Activated T-cell treated with anti-CD3 and anti-CD28 coated beads, Interleukin-2, amount 50 U/mL, for 24 hours (primary cell): ENCODE measurements at regions not wholly inside any gene's neighbourhood (a gene's known extent, or its start where the extent isn't known, plus 50 kb on each side); places are given as distances from the start of the nearest gene placed in this dataset.
"Not testable (repeated sequence)": the region's sequence is repeated elsewhere in the genome, so short reads cannot be mapped to it uniquely, and the experiment has no call there.

ENCODE experiments used
- DNase-seq: peaks from one replicate; pipeline ENCODE4 v3.0.0-alpha.2; 2020
- H3K27ac Mint-ChIP-seq: 2 replicates; pipeline ENCODE4 v1.8.0; 2020; ENCODE audit warnings: mild to moderate bottlenecking, mixed read lengths
- H3K27me3 Mint-ChIP-seq: 2 replicates; pipeline ENCODE4 v1.8.0; 2020; ENCODE audit warnings: mixed read lengths
- H3K36me3 Mint-ChIP-seq: 2 replicates; pipeline ENCODE4 v1.8.0; 2020; ENCODE audit warnings: low read depth, mixed read lengths
- H3K4me1 Mint-ChIP-seq: 2 replicates; pipeline ENCODE4 v1.8.0; 2020; ENCODE audit warnings: low read depth, mixed read lengths
- H3K4me3 Mint-ChIP-seq: 2 replicates; pipeline ENCODE4 v1.8.0; 2020; ENCODE audit warnings: mild to moderate bottlenecking, moderate library complexity, mixed read lengths
- H3K9me3 Mint-ChIP-seq: 2 replicates; pipeline ENCODE4 v1.8.0; 2020; ENCODE audit warnings: mixed read lengths

DNA sequence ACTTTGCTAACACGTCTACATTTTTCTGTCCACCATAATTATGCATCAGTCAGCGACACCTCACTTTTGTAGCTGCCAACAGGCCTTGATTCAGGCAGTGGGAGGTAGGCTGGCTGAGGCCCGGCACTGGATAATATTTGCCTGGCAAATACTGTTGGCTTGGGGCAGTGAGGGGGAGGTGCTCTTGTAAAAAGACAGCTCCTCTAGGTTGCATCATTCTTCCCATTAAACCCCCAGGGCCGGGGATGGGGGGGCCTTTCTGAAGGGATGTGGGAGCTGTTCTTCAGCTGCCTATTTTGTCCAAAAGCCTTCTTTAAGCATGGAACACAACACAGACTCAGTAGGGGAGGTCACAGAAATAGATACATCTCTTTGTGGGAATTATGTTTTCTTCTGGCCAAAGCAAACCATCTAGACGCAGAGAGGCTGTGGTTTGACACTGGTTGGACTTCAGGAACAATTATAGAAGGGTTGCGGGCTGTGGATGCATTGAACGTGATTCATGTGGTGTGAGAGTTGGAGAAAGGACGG, 338.3 kb upstream of the NT5E start:
- DNase-seq = no peak
- Mint-ChIP-seq H3K36me3 (no peaks in the 10 kb centered on the region), H3K27ac (no peak overlapping the region), H3K4me1 (no peaks in the 10 kb centered on the region), H3K9me3 (no peaks in the 10 kb centered on the region), H3K27me3 (peaks cover 2% of the 10 kb centered on the region), H3K4me3 (no peak overlapping the region)

DNA sequence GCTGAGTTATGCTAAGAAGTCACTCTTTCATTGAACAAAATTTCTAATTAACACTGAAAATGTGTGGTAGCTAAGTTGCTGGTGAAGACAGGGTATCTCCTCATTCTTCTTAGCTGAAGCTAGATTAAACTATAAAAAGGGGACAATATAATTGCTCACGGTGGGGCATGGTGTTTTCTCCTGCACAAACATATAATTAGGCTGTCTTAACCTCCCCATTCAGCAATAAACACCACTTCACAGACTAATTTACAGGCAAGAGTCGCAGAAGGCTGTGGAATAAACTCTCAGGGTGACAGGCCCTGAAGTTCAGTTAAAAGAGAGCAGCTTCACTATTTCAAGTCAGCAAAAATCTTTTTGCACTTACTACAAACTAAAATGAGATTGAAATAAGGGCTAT, 338.9 kb upstream of the NT5E start:
- no peaks in the 10 kb centered on the region for H3K36me3 Mint-ChIP-seq
- H3K4me3 Mint-ChIP-seq = no peak overlapping the region
- peaks cover 2% of the 10 kb centered on the region for H3K27me3 Mint-ChIP-seq
- H3K4me1 Mint-ChIP-seq = no peaks in the 10 kb centered on the region
- DNase-seq = no peak
- H3K27ac Mint-ChIP-seq = no peak overlapping the region
- no peaks in the 10 kb centered on the region for H3K9me3 Mint-ChIP-seq

DNA sequence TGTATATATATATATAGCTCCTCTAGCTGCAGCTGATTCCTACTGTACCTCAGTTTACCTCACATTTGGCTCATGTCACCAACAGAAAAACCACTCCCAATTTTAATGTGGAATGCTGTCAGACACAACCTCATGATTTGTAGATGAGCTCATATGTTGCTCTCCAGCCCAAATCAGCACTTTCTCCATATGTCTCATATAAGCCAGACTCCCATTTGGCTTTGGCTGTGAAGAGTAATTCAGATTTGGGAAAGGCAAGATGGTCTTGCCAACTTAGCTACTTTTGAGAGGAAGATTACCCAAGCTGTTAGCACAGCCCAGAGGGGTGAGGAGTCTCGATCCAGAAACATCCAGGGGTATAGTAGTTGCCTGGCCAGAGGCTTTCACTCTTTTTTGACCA, 342.2 kb upstream of the NT5E start:
- no peak overlapping the region for H3K4me3 Mint-ChIP-seq
- H3K27ac Mint-ChIP-seq = no peak overlapping the region
- no peaks in the 10 kb centered on the region for H3K4me1 Mint-ChIP-seq
- no peaks in the 10 kb centered on the region for H3K36me3 Mint-ChIP-seq
- no peak for DNase-seq
- peaks cover 2% of the 10 kb centered on the region for H3K27me3 Mint-ChIP-seq
- peaks cover 5% of the 10 kb centered on the region for H3K9me3 Mint-ChIP-seq

DNA sequence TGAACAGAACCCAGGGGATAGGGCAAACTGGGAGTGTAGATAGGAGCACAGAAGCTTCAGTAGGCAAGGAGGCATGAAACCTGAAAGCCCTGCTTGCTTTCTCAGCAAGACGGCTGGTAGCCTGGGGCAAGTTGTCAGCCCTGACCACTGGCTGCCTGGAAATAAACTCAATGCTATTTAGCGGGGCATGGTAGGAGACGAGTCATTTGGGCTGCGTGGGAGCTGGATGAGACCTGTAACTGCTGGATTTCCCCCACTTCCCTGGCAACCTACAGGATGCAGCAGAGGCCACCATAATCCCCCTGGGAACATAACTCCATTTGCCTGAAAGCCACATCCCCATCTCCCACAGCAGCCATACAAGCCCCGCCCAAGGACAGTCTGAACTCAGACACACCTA, 332.6 kb upstream of the TBX18 start:
- no peak for DNase-seq
- H3K27me3 Mint-ChIP-seq = no peaks in the 10 kb centered on the region
- H3K27ac Mint-ChIP-seq = no peak overlapping the region
- H3K4me1 Mint-ChIP-seq = no peaks in the 10 kb centered on the region
- no peaks in the 10 kb centered on the region for H3K36me3 Mint-ChIP-seq
- H3K9me3 Mint-ChIP-seq = peaks cover 31% of the 10 kb centered on the region
- H3K4me3 Mint-ChIP-seq = no peak overlapping the region

DNA sequence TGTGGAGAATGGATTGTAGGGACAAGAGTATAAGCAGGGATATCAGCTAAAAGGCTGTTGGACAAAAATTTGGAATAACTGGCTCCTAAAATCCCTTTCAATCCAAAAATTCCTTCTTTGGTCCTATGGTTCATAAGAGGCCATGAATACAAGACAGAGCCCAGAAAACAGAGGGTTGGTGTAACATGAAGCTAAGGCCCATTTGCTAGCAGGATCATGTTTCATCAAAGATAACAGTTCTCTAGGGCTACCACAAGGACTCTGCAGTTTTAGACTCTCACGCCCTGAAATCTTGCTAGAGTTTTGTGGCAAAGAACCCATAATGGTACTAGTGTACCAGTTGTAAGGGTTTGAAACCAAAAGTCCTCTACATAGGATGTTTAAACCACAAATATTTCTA, 327.8 kb upstream of the TBX18 start:
- Mint-ChIP-seq H3K36me3 (no peaks in the 10 kb centered on the region), H3K4me3 (no peak overlapping the region), H3K27me3 (no peaks in the 10 kb centered on the region), H3K9me3 (peaks cover 8% of the 10 kb centered on the region), H3K27ac (no peak overlapping the region), H3K4me1 (no peaks in the 10 kb centered on the region)
- no peak for DNase-seq

DNA sequence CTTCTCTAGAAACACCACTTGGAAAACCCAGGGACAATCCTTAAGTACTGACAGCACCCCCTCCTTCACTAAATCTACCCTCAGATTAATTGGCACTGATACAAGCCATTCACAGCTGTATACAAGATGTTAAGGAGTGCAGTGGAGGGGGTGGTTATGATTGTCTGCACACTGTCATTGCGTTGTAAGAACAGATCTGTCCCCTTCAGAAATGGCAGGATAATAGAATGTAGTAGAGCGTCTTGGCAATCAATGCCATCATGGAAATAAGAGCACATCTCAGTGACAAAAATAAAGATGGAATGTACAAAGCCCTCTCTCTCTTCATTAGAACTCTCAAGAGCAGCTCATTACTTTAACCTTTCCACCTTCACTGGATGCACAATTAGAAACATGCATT, 324.9 kb upstream of the TBX18 start:
- Mint-ChIP-seq H3K4me1 (no peaks in the 10 kb centered on the region), H3K4me3 (no peak overlapping the region), H3K9me3 (peaks cover under 1% of the 10 kb centered on the region), H3K36me3 (no peaks in the 10 kb centered on the region), H3K27ac (no peak overlapping the region), H3K27me3 (no peaks in the 10 kb centered on the region)
- no peak for DNase-seq

DNA sequence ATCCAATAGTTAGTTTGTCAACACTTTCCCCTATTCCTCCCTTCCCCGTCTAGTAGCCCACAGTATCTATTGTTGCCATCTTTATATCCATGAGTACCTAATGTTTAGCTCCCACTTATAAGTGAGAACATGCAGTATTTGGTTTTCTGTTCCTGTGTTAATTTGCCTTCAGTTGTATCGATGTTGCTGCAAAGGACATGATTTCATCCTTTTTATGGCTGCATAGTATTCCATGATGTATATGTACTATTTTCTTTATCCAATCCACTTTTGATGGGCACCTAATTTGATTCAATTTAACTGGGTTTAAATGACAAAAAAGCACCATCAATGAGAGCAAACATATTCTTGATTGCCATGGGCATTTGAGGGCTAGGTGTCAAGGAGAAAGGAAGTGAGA, 321.5 kb upstream of the TBX18 start:
- peaks cover 2% of the 10 kb centered on the region for H3K9me3 Mint-ChIP-seq
- H3K27ac Mint-ChIP-seq = no peak overlapping the region
- no peak overlapping the region for H3K4me3 Mint-ChIP-seq
- H3K36me3 Mint-ChIP-seq = no peaks in the 10 kb centered on the region
- H3K4me1 Mint-ChIP-seq = no peaks in the 10 kb centered on the region
- H3K27me3 Mint-ChIP-seq = no peaks in the 10 kb centered on the region
- no peak for DNase-seq

DNA sequence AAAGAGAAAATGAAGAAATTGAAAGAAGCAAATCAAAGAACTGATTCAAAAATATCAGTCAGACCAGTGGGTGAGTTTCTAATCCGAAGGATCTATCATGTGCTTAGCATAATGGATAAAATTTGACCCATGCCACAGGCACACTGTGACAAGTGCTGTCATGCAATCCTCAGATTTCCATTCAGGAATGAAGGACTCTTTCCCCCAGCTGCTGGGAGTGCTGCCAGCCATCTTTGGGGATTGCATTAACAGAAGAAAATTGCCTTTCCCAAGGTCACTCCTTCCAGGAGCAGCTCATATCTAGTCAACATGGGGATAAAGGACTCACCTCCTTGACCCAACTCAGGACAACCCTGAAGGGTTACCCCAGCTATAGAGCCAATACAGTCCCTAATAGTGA, 316.7 kb upstream of the TBX18 start:
- no peaks in the 10 kb centered on the region for H3K36me3 Mint-ChIP-seq
- DNase-seq = no peak
- no peaks in the 10 kb centered on the region for H3K27me3 Mint-ChIP-seq
- no peaks in the 10 kb centered on the region for H3K4me1 Mint-ChIP-seq
- no peak overlapping the region for H3K4me3 Mint-ChIP-seq
- H3K9me3 Mint-ChIP-seq = peaks cover 2% of the 10 kb centered on the region
- H3K27ac Mint-ChIP-seq = no peak overlapping the region

DNA sequence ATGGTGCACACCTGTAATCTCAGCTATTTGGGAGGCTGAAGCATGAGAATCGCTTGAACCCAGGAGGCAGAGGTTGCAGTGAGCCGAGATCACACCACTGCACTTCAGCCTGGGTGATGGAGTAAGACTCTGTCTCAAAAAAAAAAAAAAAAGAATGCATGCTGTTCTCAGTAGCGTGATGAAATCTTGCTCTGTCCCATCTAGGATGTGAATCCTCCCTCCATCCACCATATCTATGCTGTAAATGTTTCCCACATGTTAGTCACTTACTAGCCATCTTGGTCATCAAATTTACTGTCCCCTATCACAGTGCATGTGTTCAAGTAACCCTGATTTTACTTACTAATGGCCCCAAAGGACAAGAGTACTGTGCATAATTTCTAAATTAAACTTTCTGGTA, 315.4 kb upstream of the TBX18 start:
- H3K36me3 Mint-ChIP-seq = no peaks in the 10 kb centered on the region
- H3K4me3 Mint-ChIP-seq = no peak overlapping the region
- H3K9me3 Mint-ChIP-seq = peaks cover 2% of the 10 kb centered on the region
- H3K27me3 Mint-ChIP-seq = no peaks in the 10 kb centered on the region
- H3K27ac Mint-ChIP-seq = no peak overlapping the region
- DNase-seq = no peak
- no peaks in the 10 kb centered on the region for H3K4me1 Mint-ChIP-seq

DNA sequence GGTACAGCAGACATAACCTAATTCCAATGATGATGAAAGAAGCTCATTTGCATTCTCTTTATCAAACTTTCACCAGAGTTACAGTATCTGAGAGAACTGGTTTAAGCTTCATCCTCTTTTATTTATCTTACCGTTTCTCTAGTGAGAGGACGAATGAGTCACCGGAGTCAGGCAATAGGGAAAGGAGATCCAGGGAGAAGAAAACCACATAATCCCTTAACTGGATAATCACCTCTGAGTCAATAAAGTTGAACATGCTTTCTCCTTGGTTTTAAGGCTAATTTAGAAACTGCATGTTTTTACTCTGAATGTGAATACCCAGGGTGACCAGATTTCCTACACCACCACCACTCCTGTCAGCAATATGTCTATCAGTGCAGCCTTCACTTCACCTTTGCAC, 313.7 kb upstream of the TBX18 start:
- Mint-ChIP-seq H3K9me3 (peaks cover 2% of the 10 kb centered on the region), H3K4me1 (no peaks in the 10 kb centered on the region), H3K36me3 (no peaks in the 10 kb centered on the region), H3K4me3 (no peak overlapping the region), H3K27me3 (no peaks in the 10 kb centered on the region), H3K27ac (no peak overlapping the region)
- no peak for DNase-seq

DNA sequence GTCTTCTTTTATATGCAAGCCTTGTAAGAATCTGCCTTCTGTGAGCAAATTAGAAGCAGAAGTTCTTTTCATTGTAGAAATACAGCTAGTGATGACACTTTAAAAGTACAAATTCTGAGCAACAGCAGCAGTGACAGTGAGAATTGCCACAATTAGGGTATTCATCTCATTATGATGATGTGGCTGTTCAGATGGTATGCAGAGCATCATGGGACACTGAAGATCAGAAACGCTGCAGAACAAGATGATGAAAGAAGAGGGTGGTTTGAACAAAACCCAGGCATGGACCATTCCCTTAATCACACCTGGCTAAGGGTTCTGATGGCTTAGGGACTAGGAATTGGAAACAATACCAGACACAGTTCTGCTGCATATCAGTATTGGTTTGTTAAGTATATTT, 312.7 kb upstream of the TBX18 start:
- no peak for DNase-seq
- Mint-ChIP-seq H3K27me3 (no peaks in the 10 kb centered on the region), H3K4me1 (no peaks in the 10 kb centered on the region), H3K27ac (no peak overlapping the region), H3K36me3 (no peaks in the 10 kb centered on the region), H3K4me3 (no peak overlapping the region), H3K9me3 (no peaks in the 10 kb centered on the region)

DNA sequence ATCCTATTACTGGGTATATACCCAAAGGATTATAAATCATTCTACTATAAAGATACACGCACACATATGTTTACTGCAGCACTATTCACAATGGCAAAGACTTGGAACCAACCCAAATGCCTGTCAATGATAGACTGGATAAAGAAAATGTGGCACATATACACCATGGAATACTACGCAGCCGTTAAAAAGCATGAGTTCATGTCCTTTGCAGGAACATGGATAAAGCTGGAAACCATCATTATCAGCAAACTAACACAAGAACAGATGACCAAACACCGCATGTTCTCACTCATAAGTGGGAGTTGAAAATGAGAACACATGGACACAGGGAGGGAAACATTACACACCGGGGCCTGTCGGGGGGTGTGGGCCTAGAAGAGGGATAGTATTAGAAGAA, 307.4 kb upstream of the TBX18 start:
- not testable (repeated sequence) for H3K36me3 Mint-ChIP-seq, H3K9me3 Mint-ChIP-seq, H3K4me1 Mint-ChIP-seq, DNase-seq, H3K27ac Mint-ChIP-seq, H3K4me3 Mint-ChIP-seq, H3K27me3 Mint-ChIP-seq

DNA sequence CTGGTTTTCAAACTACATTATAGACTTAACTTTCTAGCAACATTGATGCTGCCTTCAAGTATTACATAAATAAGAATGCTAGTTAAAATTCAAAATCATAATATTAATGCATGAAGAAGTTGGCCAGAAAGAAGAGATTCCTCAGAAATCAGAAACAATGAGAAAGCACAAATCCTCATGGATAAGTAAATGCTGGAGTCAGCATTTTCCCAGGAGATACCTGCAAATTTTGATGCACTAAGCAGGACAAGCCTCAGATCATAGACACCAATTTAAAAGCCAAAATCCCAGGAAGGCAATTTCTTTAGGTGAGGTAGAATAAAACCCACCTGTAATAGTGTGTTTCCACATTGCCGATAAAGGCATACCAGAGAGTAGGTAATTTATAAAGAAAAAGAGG, 305.2 kb upstream of the TBX18 start:
- Mint-ChIP-seq H3K36me3 (no peaks in the 10 kb centered on the region), H3K27ac (no peak overlapping the region), H3K9me3 (peaks cover 3% of the 10 kb centered on the region), H3K4me1 (no peaks in the 10 kb centered on the region), H3K27me3 (no peaks in the 10 kb centered on the region), H3K4me3 (no peak overlapping the region)
- no peak for DNase-seq

DNA sequence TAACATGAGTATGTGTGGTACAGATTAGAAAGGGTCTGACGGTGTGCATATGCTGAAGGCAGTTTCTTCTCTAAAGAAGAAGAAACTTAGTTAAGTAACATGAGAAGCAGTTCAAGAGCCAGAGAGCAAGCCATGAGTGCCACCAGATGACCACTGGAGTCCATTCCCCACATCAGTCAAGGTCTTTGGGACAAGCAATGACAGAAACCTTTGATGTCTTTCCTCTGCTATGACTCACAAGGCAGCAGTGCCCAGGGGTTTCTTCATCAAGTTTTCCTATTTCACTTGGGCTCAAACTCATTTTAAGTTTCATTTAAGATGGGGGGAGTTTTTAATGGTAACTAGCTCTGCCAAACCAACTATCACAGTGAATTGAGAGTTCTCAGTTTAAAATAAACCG, 303.8 kb upstream of the TBX18 start:
- Mint-ChIP-seq H3K27me3 (no peaks in the 10 kb centered on the region), H3K4me1 (no peaks in the 10 kb centered on the region), H3K4me3 (no peak overlapping the region), H3K36me3 (no peaks in the 10 kb centered on the region), H3K9me3 (peaks cover 3% of the 10 kb centered on the region), H3K27ac (no peak overlapping the region)
- DNase-seq = no peak

DNA sequence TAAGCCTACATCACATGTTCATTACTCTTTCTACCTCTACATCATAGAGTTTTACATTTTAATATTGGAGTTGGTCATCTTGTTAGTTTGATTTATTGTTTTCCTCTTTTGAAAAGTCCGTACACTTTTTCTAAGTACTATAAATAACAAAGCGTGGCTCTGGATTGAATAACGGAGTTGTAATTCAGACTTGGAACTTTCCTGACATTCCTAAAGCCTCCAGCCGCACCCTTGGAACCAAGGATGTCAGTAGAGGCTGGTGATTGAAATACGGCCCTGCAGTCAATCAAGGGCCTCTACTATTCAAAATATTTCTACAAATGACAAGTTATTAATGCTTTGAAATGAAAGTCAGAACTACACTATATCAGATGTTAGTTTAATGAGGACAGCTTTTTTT, 301.9 kb upstream of the TBX18 start:
- no peaks in the 10 kb centered on the region for H3K27me3 Mint-ChIP-seq
- peaks cover under 1% of the 10 kb centered on the region for H3K9me3 Mint-ChIP-seq
- H3K4me1 Mint-ChIP-seq = no peaks in the 10 kb centered on the region

DNA sequence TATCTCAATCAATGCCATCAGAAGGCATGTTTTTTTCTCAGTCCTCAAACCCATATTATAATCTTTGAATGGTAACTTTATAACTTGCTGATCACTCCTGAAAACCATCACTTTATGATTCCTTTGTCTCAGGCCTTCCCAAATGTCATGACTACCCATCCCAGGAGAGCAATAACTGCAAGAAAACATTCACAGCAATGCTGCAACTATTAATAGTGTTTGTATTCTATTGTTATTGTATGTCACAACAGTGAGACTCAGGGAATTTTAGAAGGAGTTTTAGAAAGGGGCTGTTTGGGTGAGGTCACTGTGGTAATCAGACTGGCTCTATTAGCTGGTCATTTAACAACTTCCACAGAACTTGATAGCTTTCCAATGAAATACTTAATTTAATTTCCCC, 301.4 kb upstream of the TBX18 start:
- H3K9me3 Mint-ChIP-seq = no peaks in the 10 kb centered on the region

More for the DNA sequence above, 301.9 kb upstream of the TBX18 start:
- no peak for DNase-seq
- no peaks in the 10 kb centered on the region for H3K36me3 Mint-ChIP-seq
- H3K27ac Mint-ChIP-seq = no peak overlapping the region
- no peak overlapping the region for H3K4me3 Mint-ChIP-seq

More for the DNA sequence above, 301.4 kb upstream of the TBX18 start:
- Mint-ChIP-seq H3K4me3 (no peak overlapping the region), H3K4me1 (no peaks in the 10 kb centered on the region), H3K36me3 (no peaks in the 10 kb centered on the region), H3K27me3 (no peaks in the 10 kb centered on the region), H3K27ac (no peak overlapping the region)
- no peak for DNase-seq
